ENCODE measurements at regions not wholly inside any gene's neighbourhood (a gene's known extent, or its start where the extent isn't known, plus 50 kb on each side); places are given as distances from the start of the nearest gene placed in this dataset.

DNA sequence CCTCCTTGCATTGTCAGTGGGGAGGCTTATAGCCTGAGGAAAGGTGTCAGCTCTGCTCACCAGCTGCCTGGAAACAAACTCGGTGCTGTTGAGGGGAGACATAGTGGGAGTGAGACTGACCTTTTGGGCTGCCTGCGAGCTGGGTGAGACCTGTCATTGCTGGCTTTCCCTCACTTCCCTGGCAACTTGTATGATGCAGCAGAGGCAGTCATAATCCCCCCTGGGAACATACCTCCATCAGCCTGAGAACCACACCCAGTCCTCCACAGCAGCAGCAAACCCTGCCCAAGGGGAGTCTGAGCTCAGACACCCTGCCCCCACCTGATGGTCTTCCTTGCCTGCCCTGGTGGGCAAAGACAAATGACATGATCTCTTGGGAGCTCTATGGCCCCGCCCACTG, 521.2 kb upstream of the IMPG1 start:
- TF ChIP-seq, protein P1, sequence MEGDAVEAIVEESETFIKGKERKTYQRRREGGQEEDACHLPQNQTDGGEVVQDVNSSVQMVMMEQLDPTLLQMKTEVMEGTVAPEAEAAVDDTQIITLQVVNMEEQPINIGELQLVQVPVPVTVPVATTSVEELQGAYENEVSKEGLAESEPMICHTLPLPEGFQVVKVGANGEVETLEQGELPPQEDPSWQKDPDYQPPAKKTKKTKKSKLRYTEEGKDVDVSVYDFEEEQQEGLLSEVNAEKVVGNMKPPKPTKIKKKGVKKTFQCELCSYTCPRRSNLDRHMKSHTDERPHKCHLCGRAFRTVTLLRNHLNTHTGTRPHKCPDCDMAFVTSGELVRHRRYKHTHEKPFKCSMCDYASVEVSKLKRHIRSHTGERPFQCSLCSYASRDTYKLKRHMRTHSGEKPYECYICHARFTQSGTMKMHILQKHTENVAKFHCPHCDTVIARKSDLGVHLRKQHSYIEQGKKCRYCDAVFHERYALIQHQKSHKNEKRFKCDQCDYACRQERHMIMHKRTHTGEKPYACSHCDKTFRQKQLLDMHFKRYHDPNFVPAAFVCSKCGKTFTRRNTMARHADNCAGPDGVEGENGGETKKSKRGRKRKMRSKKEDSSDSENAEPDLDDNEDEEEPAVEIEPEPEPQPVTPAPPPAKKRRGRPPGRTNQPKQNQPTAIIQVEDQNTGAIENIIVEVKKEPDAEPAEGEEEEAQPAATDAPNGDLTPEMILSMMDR (IDR thresholded peaks at IDR 0.05; ENCODE audit: poor library complexity) = no peak
- no peak for TF ChIP-seq EZH2 (IDR thresholded peaks at IDR 0.05; ENCODE audit: borderline replicate concordance)

Measured in hepatocyte (in vitro differentiated cells).